ENCODE measurements at regions not wholly inside any gene's neighbourhood (a gene's known extent, or its start where the extent isn't known, plus 50 kb on each side); places are given as distances from the start of the nearest gene placed in this dataset.

DNA sequence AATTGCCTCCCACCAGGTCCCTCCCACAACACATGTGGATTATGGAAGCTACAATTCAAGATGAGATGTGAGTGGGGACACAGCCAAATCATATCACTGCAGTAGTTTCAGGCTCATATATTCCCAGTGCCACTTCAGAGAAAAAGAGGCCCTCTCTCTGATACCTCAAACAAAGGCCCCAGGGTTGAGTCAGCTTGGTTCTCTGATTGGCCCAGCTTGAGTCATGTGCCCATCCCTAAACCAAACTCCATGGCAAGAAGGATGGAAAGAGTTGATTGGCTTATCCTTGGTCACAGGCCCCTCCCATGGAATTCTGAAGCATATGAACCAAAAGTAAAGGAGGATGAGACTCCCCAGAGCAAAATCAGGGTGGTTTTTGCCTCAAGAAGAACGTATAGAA lies 75.9 kb upstream of the IRX6 start:
- DNase-seq (ENCODE audit: low read depth), result no peak
- H3K4me3 ChIP-seq (ENCODE audit: low read depth, low read length), result no peak overlapping the region
- TF ChIP-seq, protein P1, sequence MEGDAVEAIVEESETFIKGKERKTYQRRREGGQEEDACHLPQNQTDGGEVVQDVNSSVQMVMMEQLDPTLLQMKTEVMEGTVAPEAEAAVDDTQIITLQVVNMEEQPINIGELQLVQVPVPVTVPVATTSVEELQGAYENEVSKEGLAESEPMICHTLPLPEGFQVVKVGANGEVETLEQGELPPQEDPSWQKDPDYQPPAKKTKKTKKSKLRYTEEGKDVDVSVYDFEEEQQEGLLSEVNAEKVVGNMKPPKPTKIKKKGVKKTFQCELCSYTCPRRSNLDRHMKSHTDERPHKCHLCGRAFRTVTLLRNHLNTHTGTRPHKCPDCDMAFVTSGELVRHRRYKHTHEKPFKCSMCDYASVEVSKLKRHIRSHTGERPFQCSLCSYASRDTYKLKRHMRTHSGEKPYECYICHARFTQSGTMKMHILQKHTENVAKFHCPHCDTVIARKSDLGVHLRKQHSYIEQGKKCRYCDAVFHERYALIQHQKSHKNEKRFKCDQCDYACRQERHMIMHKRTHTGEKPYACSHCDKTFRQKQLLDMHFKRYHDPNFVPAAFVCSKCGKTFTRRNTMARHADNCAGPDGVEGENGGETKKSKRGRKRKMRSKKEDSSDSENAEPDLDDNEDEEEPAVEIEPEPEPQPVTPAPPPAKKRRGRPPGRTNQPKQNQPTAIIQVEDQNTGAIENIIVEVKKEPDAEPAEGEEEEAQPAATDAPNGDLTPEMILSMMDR (IDR thresholded peaks at IDR 0.05; ENCODE audit: insufficient read depth, low read depth, low read length), result no peak

DNA sequence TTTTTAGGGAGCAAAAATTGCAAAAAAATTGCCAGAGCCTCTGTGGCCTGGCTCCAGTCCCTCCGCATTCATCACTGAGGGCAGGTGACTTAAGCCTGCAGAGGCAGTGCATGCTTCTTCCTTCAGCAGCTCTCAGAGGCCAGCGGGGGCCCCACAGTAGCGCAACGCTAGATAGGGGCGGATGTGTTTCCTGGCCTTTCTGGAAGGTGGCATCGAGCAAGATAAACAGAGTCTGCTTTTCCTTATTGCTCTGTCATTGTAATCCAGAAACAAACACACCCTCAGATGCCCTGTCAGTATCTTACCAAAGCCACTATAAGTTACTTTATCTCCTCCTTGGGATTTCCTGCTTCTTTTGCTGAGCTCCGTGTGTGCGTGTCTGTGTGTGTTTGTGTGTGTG lies 75.5 kb upstream of the IRX6 start:
- H3K4me3 ChIP-seq (ENCODE audit: low read depth, low read length), result no peak overlapping the region
- TF ChIP-seq, protein P1 (IDR thresholded peaks at IDR 0.05; ENCODE audit: insufficient read depth, low read depth, low read length), result no peak
- no peak for DNase-seq (ENCODE audit: low read depth)

DNA sequence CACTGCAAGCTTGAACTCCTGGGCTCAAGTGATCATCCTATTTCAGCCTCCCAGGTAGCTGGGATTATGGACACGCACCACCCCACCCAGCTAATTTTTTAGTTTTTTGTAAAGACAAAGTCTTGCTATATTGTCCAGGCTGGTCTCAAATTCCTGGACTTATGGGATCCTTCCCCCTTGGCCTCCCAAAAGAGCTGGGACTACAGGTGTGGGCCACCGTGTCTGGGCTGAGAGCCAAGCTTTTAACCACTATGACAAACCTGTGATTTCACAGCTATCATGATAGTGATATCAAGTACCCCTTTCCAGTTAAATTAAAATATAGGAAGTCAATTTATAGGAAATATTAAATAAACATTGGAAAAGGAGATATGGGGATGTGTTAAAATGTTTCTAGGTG lies 74.6 kb upstream of the IRX6 start:
- TF ChIP-seq, protein P1 (IDR thresholded peaks at IDR 0.05; ENCODE audit: insufficient read depth, low read depth, low read length), result no peak
- DNase-seq (ENCODE audit: low read depth), result no peak

DNA sequence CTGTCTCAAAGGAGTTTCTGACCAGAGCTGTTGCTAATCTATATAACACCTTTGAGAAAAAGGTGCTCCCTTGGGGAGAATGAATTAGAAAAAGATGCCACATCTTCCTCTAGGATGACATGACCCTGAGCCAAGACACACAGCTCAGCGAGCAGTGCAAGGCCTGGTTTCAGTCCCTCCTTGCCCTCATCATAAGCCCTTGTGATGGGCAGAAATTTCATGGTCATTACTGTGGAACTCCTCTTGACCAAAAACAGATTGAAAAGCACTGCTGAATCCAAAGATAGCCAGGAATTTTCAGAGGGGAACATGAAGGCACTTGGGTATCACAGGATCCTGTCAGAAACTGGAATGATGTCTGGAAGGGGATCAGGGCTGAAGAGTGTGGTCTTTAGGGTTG lies 74.1 kb upstream of the IRX6 start:
- no peak for DNase-seq (ENCODE audit: low read depth)
- TF ChIP-seq, protein P1 (IDR thresholded peaks at IDR 0.05; ENCODE audit: insufficient read depth, low read depth, low read length), result no peak
- no peak overlapping the region for H3K4me3 ChIP-seq (ENCODE audit: low read depth, low read length)

More for the DNA sequence above, 74.6 kb upstream of the IRX6 start:
- no peak overlapping the region for H3K4me3 ChIP-seq (ENCODE audit: low read depth, low read length)

DNA sequence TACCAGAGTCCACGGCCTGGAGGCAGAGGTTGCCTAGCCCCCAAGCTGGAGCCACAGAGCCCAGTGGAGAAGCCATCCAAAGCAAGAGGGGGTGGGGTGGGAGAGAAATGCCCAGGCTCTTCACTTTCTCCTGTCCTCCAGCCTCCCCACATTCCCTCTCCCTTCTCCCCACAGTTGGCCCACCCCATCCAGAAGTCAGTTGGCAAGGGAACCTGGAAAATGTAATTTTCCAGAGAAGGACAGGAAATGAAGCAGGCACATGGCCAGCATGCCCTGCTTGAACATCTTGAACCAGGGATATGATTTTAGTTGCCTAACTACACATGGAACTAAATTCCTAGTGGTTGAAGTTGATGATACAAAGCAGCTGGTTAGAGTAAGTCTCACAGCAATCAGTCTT lies 73.3 kb upstream of the IRX6 start:
- H3K4me3 ChIP-seq (ENCODE audit: low read depth, low read length), result no peak overlapping the region
- TF ChIP-seq, protein P1 (IDR thresholded peaks at IDR 0.05; ENCODE audit: insufficient read depth, low read depth, low read length), result no peak
- no peak for DNase-seq (ENCODE audit: low read depth)

DNA sequence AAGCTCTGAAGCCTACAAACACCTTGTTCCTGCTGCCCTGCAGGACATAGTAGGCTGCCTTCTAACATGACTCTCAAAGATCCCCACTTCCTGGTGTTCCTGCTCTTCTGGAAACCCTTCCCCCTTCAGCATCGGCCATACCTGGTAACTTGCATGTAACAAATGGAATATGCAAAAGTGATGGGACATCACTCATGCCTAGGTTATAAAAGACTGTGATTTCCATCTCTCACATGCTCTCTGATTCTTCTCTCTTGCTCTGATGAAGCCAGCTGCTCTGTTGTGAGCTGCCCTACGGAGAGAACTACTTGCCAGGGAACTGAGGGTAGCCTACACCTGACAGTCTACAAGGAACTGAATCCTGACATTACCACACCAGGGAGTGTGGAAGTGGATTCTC lies 72.9 kb upstream of the IRX6 start:
- TF ChIP-seq, protein P1 (IDR thresholded peaks at IDR 0.05; ENCODE audit: insufficient read depth, low read depth, low read length), result no peak
- H3K4me3 ChIP-seq (ENCODE audit: low read depth, low read length), result no peak overlapping the region
- DNase-seq (ENCODE audit: low read depth), result no peak

DNA sequence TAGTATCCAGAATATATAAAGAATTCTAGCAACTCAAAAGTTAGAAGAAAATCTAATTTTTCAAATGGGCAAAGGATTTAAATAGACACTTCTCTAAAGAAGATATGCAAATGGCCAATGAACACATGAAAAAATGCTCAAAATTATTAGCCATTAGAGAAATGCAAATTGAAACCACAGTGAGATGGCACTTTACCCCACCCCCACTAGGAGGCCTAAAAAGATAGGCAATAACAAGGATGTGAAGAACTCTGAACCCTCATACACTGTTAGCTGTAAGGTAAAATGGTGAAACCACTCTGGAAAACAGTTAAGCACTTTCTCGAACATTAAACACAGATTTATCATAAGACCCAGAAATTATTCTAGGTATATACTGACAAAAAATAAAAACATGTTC lies 71.4 kb upstream of the IRX6 start:
- DNase-seq (ENCODE audit: low read depth), result no peak

More for the DNA sequence above, 71.4 kb upstream of the IRX6 start:
- TF ChIP-seq, protein P1 (IDR thresholded peaks at IDR 0.05; ENCODE audit: insufficient read depth, low read depth, low read length), result no peak
- no peak overlapping the region for H3K4me3 ChIP-seq (ENCODE audit: low read depth, low read length)

Data from fibroblast of villous mesenchyme (primary cell).